22Rv1 (cell line): ENCODE measurements at regions not wholly inside any gene's neighbourhood (a gene's known extent, or its start where the extent isn't known, plus 50 kb on each side); places are given as distances from the start of the nearest gene placed in this dataset.

ENCODE experiments used
- CTCF ChIP-seq: fragments of 450-650 bp; IDR thresholded peaks from 2 replicates; pipeline ENCODE4 v1.5.1; 2017; ENCODE audit warnings: mild to moderate bottlenecking
- ZFX ChIP-seq: fragments of 450-650 bp; IDR thresholded peaks from 2 replicates; pipeline ENCODE4 v1.6.1; 2017; ENCODE audit warnings: antibody characterized with exemption, borderline replicate concordance

DNA sequence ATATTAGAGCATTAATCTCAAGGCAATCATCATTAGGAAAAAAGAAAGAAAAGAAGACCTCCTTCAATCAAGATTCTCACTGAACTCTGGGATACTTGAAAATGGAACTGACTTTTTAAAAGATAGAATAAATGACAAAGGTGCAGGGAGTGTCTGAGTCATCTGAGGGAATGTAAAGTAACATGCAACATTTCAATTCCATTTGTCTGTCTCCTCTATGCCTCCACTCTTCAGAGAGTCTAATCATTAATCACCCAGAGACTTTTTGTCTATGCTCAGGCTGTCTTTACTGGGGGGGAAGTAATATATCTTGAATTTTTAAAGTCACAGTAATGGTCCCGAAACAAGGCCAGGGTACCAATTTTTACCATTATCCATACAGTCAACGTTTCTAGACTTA lies 55.0 kb upstream of the PACRGL start:
- no peak for TF ChIP-seq CTCF
- no peak for TF ChIP-seq ZFX
